H1 (cell line): ENCODE measurements at regions not wholly inside any gene's neighbourhood (a gene's known extent, or its start where the extent isn't known, plus 50 kb on each side); places are given as distances from the start of the nearest gene placed in this dataset.

Source experiments
- CTCF ChIA-PET: fragments of 300-600 bp; sonication (Branson Sonifier 250); formaldehyde crosslinking; loops from one replicate; lab custom pipeline; 2021; ENCODE audit not compliant: partially characterized antibody; lab: Charles Lee
- POLR2A ChIA-PET: fragments of 300-600 bp; sonication (Branson Sonifier 250); formaldehyde crosslinking; loops from one replicate; lab custom pipeline; 2021; ENCODE audit warnings: inconsistent platforms; ENCODE audit not compliant: partially characterized antibody; lab: Charles Lee
- DNase-seq, 2 experiments: peaks; one replicate each; pipeline versions ENCODE4 v3.0.0 to v3.0.0-alpha.2; 2010 to 2022; ENCODE audit warnings: low spot score in 2 of 2, low read depth in 1 of 2, mixed read lengths in 1 of 2
- FAIRE-seq: peaks from 2 replicates; lab custom pipeline; 2011; peaks lifted over from hg19 to GRCh38; lab: Jason Lieb, UNC
- H2AFZ ChIP-seq: 2 replicates; pipeline ENCODE4 v1.8.1; 2012; ENCODE audit warnings: low read length, inconsistent platforms
- H2AK5ac ChIP-seq: 2 replicates; pipeline ENCODE4 v1.6.1; 2013; ENCODE audit warnings: low read depth, low read length
- H2BK120ac ChIP-seq: replicated peaks from 2 replicates; pipeline ENCODE3; 2013; ENCODE audit warnings: low read depth, low read length, inconsistent platforms
- H2BK12ac ChIP-seq: 2 replicates; pipeline ENCODE4 v1.6.1; 2013; ENCODE audit warnings: low read depth, low read length
- H2BK15ac ChIP-seq: 2 replicates; pipeline ENCODE4 v1.6.1; 2013; ENCODE audit warnings: low read length
- H2BK20ac ChIP-seq: 2 replicates; pipeline ENCODE4 v1.6.1; 2013; ENCODE audit warnings: low read length
- H2BK5ac ChIP-seq: 2 replicates; pipeline ENCODE4 v1.6.1; 2013; ENCODE audit warnings: low read depth, low read length
- H3K14ac ChIP-seq: 2 replicates; pipeline ENCODE4 v1.6.1; 2013; ENCODE audit warnings: inconsistent platforms; ENCODE audit not compliant: insufficient read length
- H3K18ac ChIP-seq: 2 replicates; pipeline ENCODE4 v1.6.1; 2013; ENCODE audit warnings: low read length; ENCODE audit errors: extremely low read depth
- H3K23ac ChIP-seq: 2 replicates; pipeline ENCODE4 v1.6.1; 2013; ENCODE audit warnings: inconsistent platforms; ENCODE audit not compliant: insufficient read length
- H3K23me2 ChIP-seq: 2 replicates; pipeline ENCODE4 v1.6.1; 2013; ENCODE audit warnings: low read depth, low read length
- H3K27ac ChIP-seq: 2 replicates; pipeline ENCODE4 v1.6.1; 2011; ENCODE audit warnings: low read depth, low read length, inconsistent platforms
- H3K27me3 ChIP-seq, 4 experiments: replicated peaks in 1 of 4; 1 replicate in 1 of 4; 2 replicates in 3 of 4; pipeline versions ENCODE4 v1.6.1 to v1.8.1; 2011 to 2013; ENCODE audit warnings: low read length in 3 of 4, mild to moderate bottlenecking in 3 of 4, inconsistent platforms in 2 of 4, mixed read lengths in 2 of 4, moderate library complexity in 1 of 4; ENCODE audit not compliant: control insufficient read depth in 3 of 4, insufficient read depth in 3 of 4; ENCODE audit errors: extremely low read depth in 1 of 4
- H3K36me3 ChIP-seq, 4 experiments: 2 replicates each; pipeline versions ENCODE4 v1.6.1 to v1.8.1; 2011 to 2013; ENCODE audit warnings: mild to moderate bottlenecking in 4 of 4, low read length in 3 of 4, moderate library complexity in 2 of 4, control low read depth in 1 of 4, inconsistent platforms in 1 of 4; ENCODE audit not compliant: insufficient read depth in 4 of 4, control insufficient read depth in 2 of 4
- H3K4ac ChIP-seq: replicated peaks from 2 replicates; pipeline ENCODE3; 2013; ENCODE audit warnings: low read length, low read depth, mixed read lengths, inconsistent platforms; ENCODE audit not compliant: insufficient read length
- H3K4me1 ChIP-seq, 4 experiments: replicated peaks in 1 of 4; 1 replicate in 1 of 4; 2 replicates in 3 of 4; pipeline versions ENCODE4 v1.6.1 to v1.8.1; 2011 to 2013; ENCODE audit warnings: low read length in 3 of 4, inconsistent platforms in 2 of 4, mixed read lengths in 1 of 4; ENCODE audit not compliant: insufficient read depth in 4 of 4, control insufficient read depth in 3 of 4
- H3K4me2 ChIP-seq, 2 experiments: 2 replicates each; pipeline versions ENCODE4 v1.6.1 to v1.8.1; 2011 to 2013; ENCODE audit warnings: low read depth in 2 of 2, low read length in 2 of 2, control low read depth in 1 of 2, inconsistent platforms in 1 of 2, mild to moderate bottlenecking in 1 of 2; ENCODE audit not compliant: insufficient read depth in 1 of 2
- H3K4me3 ChIP-seq, 4 experiments: fragments of 200-600, 300-600 bp in 1 of 4; sonication (generic), shearing (Covaris generic), sonication (Bioruptor Twin) in 1 of 4; 2 replicates each; pipeline versions ENCODE4 v1.5.1 to v1.8.1; 2011 to 2016; ENCODE audit warnings: low read length in 4 of 4, low read depth in 3 of 4, control low read depth in 2 of 4, inconsistent platforms in 2 of 4, mild to moderate bottlenecking in 2 of 4, mixed read lengths in 1 of 4, moderate library complexity in 1 of 4; ENCODE audit not compliant: insufficient read depth in 2 of 4; ENCODE audit errors: extremely low read depth in 1 of 4
- H3K56ac ChIP-seq: replicated peaks from 2 replicates; pipeline ENCODE3; 2013; ENCODE audit warnings: low read depth, mild to moderate bottlenecking, mixed read lengths, low read length, inconsistent platforms; ENCODE audit not compliant: insufficient read length
- H3K79me1 ChIP-seq: 2 replicates; pipeline ENCODE4 v1.6.1; 2013; ENCODE audit warnings: low read depth, low read length, control low read depth
- H3K79me2 ChIP-seq, 2 experiments: 2 replicates each; pipeline versions ENCODE4 v1.6.1 to v1.8.1; 2012 to 2013; ENCODE audit warnings: low read length in 2 of 2, mild to moderate bottlenecking in 2 of 2, inconsistent platforms in 1 of 2; ENCODE audit not compliant: insufficient read depth in 2 of 2, control insufficient read depth in 1 of 2
- H3K9ac ChIP-seq, 4 experiments: replicated peaks in 1 of 4; 1 replicate in 1 of 4; 2 replicates in 3 of 4; pipeline versions ENCODE4 v1.6.1 to v1.8.1; 2011 to 2013; ENCODE audit warnings: low read depth in 3 of 4, low read length in 3 of 4, control low read depth in 2 of 4, mild to moderate bottlenecking in 2 of 4, moderate library complexity in 2 of 4, inconsistent platforms in 1 of 4; ENCODE audit errors: extremely low read depth in 1 of 4
- H3K9me3 ChIP-seq, 2 experiments: 2 replicates each; pipeline versions ENCODE4 v1.6.1 to v1.8.1; 2012 to 2013; ENCODE audit warnings: mild to moderate bottlenecking in 2 of 2, moderate library complexity in 2 of 2, control low read depth in 1 of 2, inconsistent platforms in 1 of 2, low read depth in 1 of 2, low read length in 1 of 2, mixed read lengths in 1 of 2; ENCODE audit not compliant: insufficient read depth in 2 of 2
- H4K20me1 ChIP-seq, 2 experiments: replicated peaks in 1 of 2; 2 replicates each; pipeline versions ENCODE3 to v1.8.1; 2011 to 2013; ENCODE audit warnings: inconsistent platforms in 2 of 2, low read length in 2 of 2, mild to moderate bottlenecking in 1 of 2; ENCODE audit not compliant: insufficient read depth in 2 of 2, control insufficient read depth in 1 of 2
- H4K5ac ChIP-seq: 2 replicates; pipeline ENCODE4 v1.6.1; 2013; ENCODE audit warnings: low read length, low read depth, mixed read lengths, inconsistent platforms; ENCODE audit not compliant: insufficient read length
- H4K8ac ChIP-seq: 2 replicates; pipeline ENCODE4 v1.8.0; 2013; ENCODE audit warnings: mild to moderate bottlenecking, moderate library complexity, low read length, inconsistent platforms; ENCODE audit not compliant: insufficient read depth; ENCODE audit errors: extremely low read depth
- H4K91ac ChIP-seq: replicated peaks from 2 replicates; pipeline ENCODE3; 2013; ENCODE audit warnings: low read length, mixed read lengths, inconsistent platforms; ENCODE audit not compliant: insufficient read length
- CTCF ChIP-seq, 3 experiments: IDR thresholded peaks; 1 replicate in 2 of 3; 2 replicates in 1 of 3; pipeline versions ENCODE4 v1.5.1 to v1.6.1; 2011; ENCODE audit warnings: low read length in 3 of 3, mild to moderate bottlenecking in 3 of 3, inconsistent platforms in 2 of 3, low read depth in 1 of 3, moderate library complexity in 1 of 3; ENCODE audit not compliant: insufficient read depth in 1 of 3; ENCODE audit errors: control extremely low read depth in 1 of 3
- RAD21 ChIP-seq, 2 experiments: IDR thresholded peaks in 1 of 2; conservative IDR thresholded peaks in 1 of 2; 2 replicates each; pipeline ENCODE4 v1.6.1; 2011; ENCODE audit warnings: low read depth in 2 of 2, low read length in 2 of 2, improper control_type of control experiment in 1 of 2, inconsistent platforms in 1 of 2, mild to moderate bottlenecking in 1 of 2, moderate library complexity in 1 of 2
- SP4 ChIP-seq: IDR thresholded peaks from 2 replicates; pipeline ENCODE4 v1.6.1; 2012; ENCODE audit warnings: low read length, inconsistent platforms
- WGBS, 2 experiments: shearing (Covaris generic) in 1 of 2; methylation state at CpG; one replicate each; pipeline versions ENCODE4 v1.1.6 to v1.1.7; 2013 to 2015; ENCODE audit warnings: low lambda C conversion rate in 2 of 2, mixed read lengths in 2 of 2, inconsistent platforms in 1 of 2, low coverage in 1 of 2, missing lambda C conversion rate in 1 of 2; ENCODE audit not compliant: insufficient replicate concordance in 2 of 2, insufficient coverage in 1 of 2, insufficient read length in 1 of 2; ENCODE audit errors: extremely low coverage in 1 of 2, missing lambda C conversion rate in 1 of 2; 5-methylcytosine and 5-hydroxymethylcytosine counted together

DNA sequence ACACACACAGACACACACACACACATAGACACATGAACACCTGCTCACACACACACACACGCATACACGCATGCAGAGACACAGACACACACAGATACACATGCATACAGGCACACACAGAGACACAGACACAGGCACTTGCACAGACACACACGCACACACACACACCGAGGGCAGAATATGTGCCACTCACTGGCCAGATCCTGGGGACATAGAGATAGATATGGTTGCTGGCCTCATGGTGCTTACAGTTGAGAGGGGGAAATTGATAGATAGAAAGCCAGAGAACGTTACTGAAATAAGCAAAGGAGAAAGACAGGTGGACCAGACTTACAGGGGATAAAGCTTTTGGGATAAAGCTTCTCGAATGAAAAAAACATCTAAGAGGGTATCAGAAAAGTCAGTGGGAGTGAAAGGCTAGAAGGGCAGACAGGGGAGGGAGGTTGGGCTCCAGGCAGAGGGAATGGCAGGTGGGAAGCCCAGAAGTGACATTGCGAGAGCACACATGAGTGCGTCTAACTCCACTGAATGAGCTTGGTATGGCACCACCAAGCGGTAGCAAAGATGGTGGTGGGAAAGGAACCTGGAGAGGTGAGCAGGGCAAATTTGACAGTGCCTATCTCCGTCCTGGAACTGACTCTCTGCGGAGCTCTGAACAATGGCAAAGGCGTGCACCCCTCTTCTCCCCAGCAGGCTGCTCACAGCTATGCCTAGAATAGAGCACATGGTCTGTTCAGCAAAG, 390.1 kb upstream of the TRIB2 start:
- Histone ChIP-seq H4K20me1 (no peaks in the 10 kb centered on the region), H3K9me3 (no peaks in the 10 kb centered on the region), H2AFZ (no peak overlapping the region), H2BK5ac (no peak overlapping the region), H3K9ac (no peak overlapping the region), H3K79me1 (no peaks in the 10 kb centered on the region), H3K23me2 (no peaks in the 10 kb centered on the region; the same call in 1 of the 2 replicates), H3K27ac (no peak overlapping the region), H4K5ac (no peak overlapping the region), H2BK120ac (no peak overlapping the region), H3K18ac (0 out of 2 replicates have a peak overlapping the region, but pooled peaks have one; percentile 63), H3K23ac (no peak overlapping the region), H3K4me1 (no peaks in the 10 kb centered on the region), H4K8ac (no peak overlapping the region), H4K91ac (peak overlapping the region; percentile 86), H3K14ac (no peak overlapping the region), H2BK15ac (no peak overlapping the region), H2AK5ac (peak overlapping the region; percentile 97; the same call in 1 of the 2 replicates), H3K56ac (no peak overlapping the region), H2BK20ac (0 out of 2 replicates have a peak overlapping the region, but pooled peaks have one; percentile 34), H3K4ac (no peak overlapping the region), H3K79me2 (no peaks in the 10 kb centered on the region), H3K4me3 (no peak overlapping the region), H3K4me2 (no peak overlapping the region), H3K27me3 (no peaks in the 10 kb centered on the region), H2BK12ac (peak overlapping the region; percentile 91; the same call in 1 of the 2 replicates)
- FAIRE-seq (no peak), DNase-seq (peak in 1 of 2 experiments; percentile 54)
- ChIA-PET POLR2A (interaction anchor here (1.1 kb wide), 1 partner anchor 13 kb away, joined by 4 read pairs; no protein-coding TSS in a partner anchor), CTCF (interaction anchor here (0.6 to 2.1 kb wide), 17 partner anchors 8 to 681 kb away, joined by 3 to 7 read pairs (median 3); no protein-coding TSS in a partner anchor)
- WGBS, 2 experiments: 74% methylated on average over 12 of the region's 12 CpGs; no CpG with 5 or more reads in 1 of the 2 experiments
- peak; percentile 54 to 59 (median 57) for TF ChIP-seq CTCF (IDR thresholded peaks at IDR 0.05; ENCODE audit: control extremely low read depth in 1 of 3, insufficient read depth in 1 of 3, low read depth in 1 of 3, low read length in 3 of 3)
- peak; percentile 63 to 72 for TF ChIP-seq RAD21 (IDR thresholded peaks at IDR 0.05 in 1 of 2, conservative IDR thresholded peaks at IDR 0.05 in 1 of 2; ENCODE audit: low read depth in 2 of 2, low read length in 2 of 2)
- TF ChIP-seq SP4: no peak
- TF ChIP-seq, all 59 proteins: peak for 2
- no peaks in the 10 kb centered on the region for H3K36me3 ChIP-seq
